ENCODE measurements at regions not wholly inside any gene's neighbourhood (a gene's known extent, or its start where the extent isn't known, plus 50 kb on each side); places are given as distances from the start of the nearest gene placed in this dataset.

DNA sequence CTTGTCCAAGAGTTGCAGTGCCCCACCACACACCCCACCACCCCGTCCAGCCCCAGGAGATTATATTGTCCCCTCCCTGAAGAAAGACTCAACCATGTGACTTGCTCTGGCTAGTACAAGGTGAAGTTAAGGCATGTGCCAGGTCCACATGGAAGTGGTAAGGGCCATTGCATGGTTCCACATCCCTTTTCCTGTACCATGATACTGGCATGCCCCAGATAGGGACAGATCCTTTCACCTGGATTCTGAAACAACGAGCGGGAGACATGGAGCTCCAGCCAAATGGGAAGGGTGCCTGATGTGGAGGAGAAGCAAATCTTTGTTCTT, 141.5 kb upstream of the APCDD1 start:
- ATAC-seq (no peak), DNase-seq (ENCODE audit: low spot score) (no peak)
- H3K27ac Mint-ChIP-seq, result no peak overlapping the region
- no peaks in the 10 kb centered on the region for H3K27me3 ChIP-seq (ENCODE audit: insufficient read depth)
- H3F3A ChIP-seq (replicated peaks; ENCODE audit: low read depth), result no peaks in the 10 kb centered on the region
- no peak overlapping the region for H3K27ac ChIP-seq (ENCODE audit: low read depth)
- H3K4me3 ChIP-seq, result no peak overlapping the region
- H3K27me3 Mint-ChIP-seq (ENCODE audit: insufficient read depth, low read depth, poor library complexity), result peaks cover 2% of the 10 kb centered on the region
- H3K4me3 Mint-ChIP-seq, result no peak overlapping the region
- no peak overlapping the region for H3K4me2 ChIP-seq
- peaks cover 8% of the 10 kb centered on the region for H3K9me3 Mint-ChIP-seq
- no peak overlapping the region for H2AFZ ChIP-seq
- no peaks in the 10 kb centered on the region for H3K4me1 ChIP-seq (ENCODE audit: insufficient read depth)
- no peaks in the 10 kb centered on the region for H3K79me2 ChIP-seq (replicated peaks; ENCODE audit: insufficient read depth)
- no peaks in the 10 kb centered on the region; the same call in none of the 2 replicates for H3K9me2 ChIP-seq (ENCODE audit: insufficient read depth)
- TF ChIP-seq, protein P1, sequence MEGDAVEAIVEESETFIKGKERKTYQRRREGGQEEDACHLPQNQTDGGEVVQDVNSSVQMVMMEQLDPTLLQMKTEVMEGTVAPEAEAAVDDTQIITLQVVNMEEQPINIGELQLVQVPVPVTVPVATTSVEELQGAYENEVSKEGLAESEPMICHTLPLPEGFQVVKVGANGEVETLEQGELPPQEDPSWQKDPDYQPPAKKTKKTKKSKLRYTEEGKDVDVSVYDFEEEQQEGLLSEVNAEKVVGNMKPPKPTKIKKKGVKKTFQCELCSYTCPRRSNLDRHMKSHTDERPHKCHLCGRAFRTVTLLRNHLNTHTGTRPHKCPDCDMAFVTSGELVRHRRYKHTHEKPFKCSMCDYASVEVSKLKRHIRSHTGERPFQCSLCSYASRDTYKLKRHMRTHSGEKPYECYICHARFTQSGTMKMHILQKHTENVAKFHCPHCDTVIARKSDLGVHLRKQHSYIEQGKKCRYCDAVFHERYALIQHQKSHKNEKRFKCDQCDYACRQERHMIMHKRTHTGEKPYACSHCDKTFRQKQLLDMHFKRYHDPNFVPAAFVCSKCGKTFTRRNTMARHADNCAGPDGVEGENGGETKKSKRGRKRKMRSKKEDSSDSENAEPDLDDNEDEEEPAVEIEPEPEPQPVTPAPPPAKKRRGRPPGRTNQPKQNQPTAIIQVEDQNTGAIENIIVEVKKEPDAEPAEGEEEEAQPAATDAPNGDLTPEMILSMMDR (conservative IDR thresholded peaks at IDR 0.05; ENCODE audit: low read depth in 2 of 2), result no peak
- TF ChIP-seq, protein P2, sequence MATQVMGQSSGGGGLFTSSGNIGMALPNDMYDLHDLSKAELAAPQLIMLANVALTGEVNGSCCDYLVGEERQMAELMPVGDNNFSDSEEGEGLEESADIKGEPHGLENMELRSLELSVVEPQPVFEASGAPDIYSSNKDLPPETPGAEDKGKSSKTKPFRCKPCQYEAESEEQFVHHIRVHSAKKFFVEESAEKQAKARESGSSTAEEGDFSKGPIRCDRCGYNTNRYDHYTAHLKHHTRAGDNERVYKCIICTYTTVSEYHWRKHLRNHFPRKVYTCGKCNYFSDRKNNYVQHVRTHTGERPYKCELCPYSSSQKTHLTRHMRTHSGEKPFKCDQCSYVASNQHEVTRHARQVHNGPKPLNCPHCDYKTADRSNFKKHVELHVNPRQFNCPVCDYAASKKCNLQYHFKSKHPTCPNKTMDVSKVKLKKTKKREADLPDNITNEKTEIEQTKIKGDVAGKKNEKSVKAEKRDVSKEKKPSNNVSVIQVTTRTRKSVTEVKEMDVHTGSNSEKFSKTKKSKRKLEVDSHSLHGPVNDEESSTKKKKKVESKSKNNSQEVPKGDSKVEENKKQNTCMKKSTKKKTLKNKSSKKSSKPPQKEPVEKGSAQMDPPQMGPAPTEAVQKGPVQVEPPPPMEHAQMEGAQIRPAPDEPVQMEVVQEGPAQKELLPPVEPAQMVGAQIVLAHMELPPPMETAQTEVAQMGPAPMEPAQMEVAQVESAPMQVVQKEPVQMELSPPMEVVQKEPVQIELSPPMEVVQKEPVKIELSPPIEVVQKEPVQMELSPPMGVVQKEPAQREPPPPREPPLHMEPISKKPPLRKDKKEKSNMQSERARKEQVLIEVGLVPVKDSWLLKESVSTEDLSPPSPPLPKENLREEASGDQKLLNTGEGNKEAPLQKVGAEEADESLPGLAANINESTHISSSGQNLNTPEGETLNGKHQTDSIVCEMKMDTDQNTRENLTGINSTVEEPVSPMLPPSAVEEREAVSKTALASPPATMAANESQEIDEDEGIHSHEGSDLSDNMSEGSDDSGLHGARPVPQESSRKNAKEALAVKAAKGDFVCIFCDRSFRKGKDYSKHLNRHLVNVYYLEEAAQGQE (IDR thresholded peaks at IDR 0.05; ENCODE audit: unreplicated experiment), result no peak
- TF ChIP-seq, protein P3, sequence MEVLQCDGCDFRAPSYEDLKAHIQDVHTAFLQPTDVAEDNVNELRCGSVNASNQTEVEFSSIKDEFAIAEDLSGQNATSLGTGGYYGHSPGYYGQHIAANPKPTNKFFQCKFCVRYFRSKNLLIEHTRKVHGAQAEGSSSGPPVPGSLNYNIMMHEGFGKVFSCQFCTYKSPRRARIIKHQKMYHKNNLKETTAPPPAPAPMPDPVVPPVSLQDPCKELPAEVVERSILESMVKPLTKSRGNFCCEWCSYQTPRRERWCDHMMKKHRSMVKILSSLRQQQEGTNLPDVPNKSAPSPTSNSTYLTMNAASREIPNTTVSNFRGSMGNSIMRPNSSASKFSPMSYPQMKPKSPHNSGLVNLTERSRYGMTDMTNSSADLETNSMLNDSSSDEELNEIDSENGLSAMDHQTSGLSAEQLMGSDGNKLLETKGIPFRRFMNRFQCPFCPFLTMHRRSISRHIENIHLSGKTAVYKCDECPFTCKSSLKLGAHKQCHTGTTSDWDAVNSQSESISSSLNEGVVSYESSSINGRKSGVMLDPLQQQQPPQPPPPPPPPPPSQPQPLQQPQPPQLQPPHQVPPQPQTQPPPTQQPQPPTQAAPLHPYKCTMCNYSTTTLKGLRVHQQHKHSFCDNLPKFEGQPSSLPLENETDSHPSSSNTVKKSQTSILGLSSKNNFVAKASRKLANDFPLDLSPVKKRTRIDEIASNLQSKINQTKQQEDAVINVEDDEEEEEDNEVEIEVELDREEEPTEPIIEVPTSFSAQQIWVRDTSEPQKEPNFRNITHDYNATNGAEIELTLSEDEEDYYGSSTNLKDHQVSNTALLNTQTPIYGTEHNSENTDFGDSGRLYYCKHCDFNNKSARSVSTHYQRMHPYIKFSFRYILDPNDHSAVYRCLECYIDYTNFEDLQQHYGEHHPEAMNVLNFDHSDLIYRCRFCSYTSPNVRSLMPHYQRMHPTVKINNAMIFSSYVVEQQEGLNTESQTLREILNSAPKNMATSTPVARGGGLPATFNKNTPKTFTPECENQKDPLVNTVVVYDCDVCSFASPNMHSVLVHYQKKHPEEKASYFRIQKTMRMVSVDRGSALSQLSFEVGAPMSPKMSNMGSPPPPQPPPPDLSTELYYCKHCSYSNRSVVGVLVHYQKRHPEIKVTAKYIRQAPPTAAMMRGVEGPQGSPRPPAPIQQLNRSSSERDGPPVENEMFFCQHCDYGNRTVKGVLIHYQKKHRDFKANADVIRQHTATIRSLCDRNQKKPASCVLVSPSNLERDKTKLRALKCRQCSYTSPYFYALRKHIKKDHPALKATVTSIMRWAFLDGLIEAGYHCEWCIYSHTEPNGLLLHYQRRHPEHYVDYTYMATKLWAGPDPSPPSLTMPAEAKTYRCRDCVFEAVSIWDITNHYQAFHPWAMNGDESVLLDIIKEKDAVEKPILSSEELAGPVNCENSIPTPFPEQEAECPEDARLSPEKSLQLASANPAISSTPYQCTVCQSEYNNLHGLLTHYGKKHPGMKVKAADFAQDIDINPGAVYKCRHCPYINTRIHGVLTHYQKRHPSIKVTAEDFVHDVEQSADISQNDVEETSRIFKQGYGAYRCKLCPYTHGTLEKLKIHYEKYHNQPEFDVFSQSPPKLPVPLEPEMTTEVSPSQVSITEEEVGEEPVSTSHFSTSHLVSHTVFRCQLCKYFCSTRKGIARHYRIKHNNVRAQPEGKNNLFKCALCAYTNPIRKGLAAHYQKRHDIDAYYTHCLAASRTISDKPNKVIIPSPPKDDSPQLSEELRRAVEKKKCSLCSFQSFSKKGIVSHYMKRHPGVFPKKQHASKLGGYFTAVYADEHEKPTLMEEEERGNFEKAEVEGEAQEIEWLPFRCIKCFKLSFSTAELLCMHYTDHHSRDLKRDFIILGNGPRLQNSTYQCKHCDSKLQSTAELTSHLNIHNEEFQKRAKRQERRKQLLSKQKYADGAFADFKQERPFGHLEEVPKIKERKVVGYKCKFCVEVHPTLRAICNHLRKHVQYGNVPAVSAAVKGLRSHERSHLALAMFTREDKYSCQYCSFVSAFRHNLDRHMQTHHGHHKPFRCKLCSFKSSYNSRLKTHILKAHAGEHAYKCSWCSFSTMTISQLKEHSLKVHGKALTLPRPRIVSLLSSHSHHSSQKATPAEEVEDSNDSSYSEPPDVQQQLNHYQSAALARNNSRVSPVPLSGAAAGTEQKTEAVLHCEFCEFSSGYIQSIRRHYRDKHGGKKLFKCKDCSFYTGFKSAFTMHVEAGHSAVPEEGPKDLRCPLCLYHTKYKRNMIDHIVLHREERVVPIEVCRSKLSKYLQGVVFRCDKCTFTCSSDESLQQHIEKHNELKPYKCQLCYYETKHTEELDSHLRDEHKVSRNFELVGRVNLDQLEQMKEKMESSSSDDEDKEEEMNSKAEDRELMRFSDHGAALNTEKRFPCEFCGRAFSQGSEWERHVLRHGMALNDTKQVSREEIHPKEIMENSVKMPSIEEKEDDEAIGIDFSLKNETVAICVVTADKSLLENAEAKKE (CRISPR knock-in tag; IDR thresholded peaks at IDR 0.05), result no peak
- TF ChIP-seq, protein P4, sequence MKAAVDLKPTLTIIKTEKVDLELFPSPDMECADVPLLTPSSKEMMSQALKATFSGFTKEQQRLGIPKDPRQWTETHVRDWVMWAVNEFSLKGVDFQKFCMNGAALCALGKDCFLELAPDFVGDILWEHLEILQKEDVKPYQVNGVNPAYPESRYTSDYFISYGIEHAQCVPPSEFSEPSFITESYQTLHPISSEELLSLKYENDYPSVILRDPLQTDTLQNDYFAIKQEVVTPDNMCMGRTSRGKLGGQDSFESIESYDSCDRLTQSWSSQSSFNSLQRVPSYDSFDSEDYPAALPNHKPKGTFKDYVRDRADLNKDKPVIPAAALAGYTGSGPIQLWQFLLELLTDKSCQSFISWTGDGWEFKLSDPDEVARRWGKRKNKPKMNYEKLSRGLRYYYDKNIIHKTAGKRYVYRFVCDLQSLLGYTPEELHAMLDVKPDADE (IDR thresholded peaks at IDR 0.05), result no peak
- TF ChIP-seq ZNF331 (CRISPR knock-in tag; IDR thresholded peaks at IDR 0.05; ENCODE audit: low read depth) (no peak), CREB1 (CRISPR knock-in tag; IDR thresholded peaks at IDR 0.05; ENCODE audit: low read depth) (no peak), NANOG (IDR thresholded peaks at IDR 0.05; ENCODE audit: borderline replicate concordance) (no peak), EZH2 (IDR thresholded peaks at IDR 0.05; ENCODE audit: low read depth, unreplicated experiment) (no peak)
- H3K36me3 ChIP-seq (ENCODE audit: insufficient read depth), result no peaks in the 10 kb centered on the region
- peaks cover 7% of the 10 kb centered on the region for H3K36me3 Mint-ChIP-seq (ENCODE audit: low read depth)
- no peaks in the 10 kb centered on the region for H4K20me1 ChIP-seq (replicated peaks; ENCODE audit: insufficient read depth)
- H3K4me1 Mint-ChIP-seq, result peaks cover 9% of the 10 kb centered on the region
